NCI-H524 treated with DMSO at 0.1 percent for 48 hours (cell line): ENCODE measurements at regions not wholly inside any gene's neighbourhood (a gene's known extent, or its start where the extent isn't known, plus 50 kb on each side); places are given as distances from the start of the nearest gene placed in this dataset.

Experiments used
- DNase-seq: peaks from one replicate; lab custom pipeline; 2025; lab: John Stamatoyannopoulos, UW

- no peak for DNase-seq
Observed at GRCh38 chr2:19035238-19035637, 323.2 kb downstream of the OSR1 start.

GRCh38 chr2:19033240-19033639, 325.2 kb downstream of the OSR1 start:
- DNase-seq, result no peak

- no peak for DNase-seq
Observed at GRCh38 chr2:19031642-19032041, 326.8 kb downstream of the OSR1 start.

- DNase-seq, result no peak
Observed at GRCh38 chr2:19029655-19030054, 328.8 kb downstream of the OSR1 start.

- no peak for DNase-seq
Observed at GRCh38 chr2:19028587-19029375, 329.6 kb downstream of the OSR1 start.

- no peak for DNase-seq
Observed at GRCh38 chr2:19027626-19028025, 330.8 kb downstream of the OSR1 start.

- DNase-seq, result no peak
Observed at GRCh38 chr2:19026261-19026660, 332.2 kb downstream of the OSR1 start.

GRCh38 chr2:19022334-19022733, 336.1 kb downstream of the OSR1 start:
- no peak for DNase-seq

GRCh38 chr2:19021721-19022120, 336.7 kb downstream of the OSR1 start:
- no peak for DNase-seq

- no peak for DNase-seq
Observed at GRCh38 chr2:19021100-19021476, 337.3 kb downstream of the OSR1 start.

- DNase-seq, result no peak
Observed at GRCh38 chr2:19020144-19021099, 338.0 kb downstream of the OSR1 start.

GRCh38 chr2:19009510-19009909, 348.9 kb downstream of the OSR1 start:
- no peak for DNase-seq

GRCh38 chr2:19003554-19003953, 354.9 kb downstream of the OSR1 start:
- DNase-seq, result no peak

- DNase-seq, result no peak
Observed at GRCh38 chr2:19000776-19001175, 357.6 kb downstream of the OSR1 start.

GRCh38 chr2:18999198-18999597, 359.2 kb downstream of the OSR1 start:
- DNase-seq, result no peak

GRCh38 chr2:18998491-18998890, 359.9 kb downstream of the OSR1 start:
- no peak for DNase-seq

- no peak for DNase-seq
Observed at GRCh38 chr2:18993756-18994338, 364.6 kb downstream of the OSR1 start.

GRCh38 chr2:18991177-18992168, 366.9 kb downstream of the OSR1 start:
- DNase-seq, result peak; percentile 98

- DNase-seq, result no peak
Observed at GRCh38 chr2:18988631-18989232, 369.7 kb downstream of the OSR1 start.

GRCh38 chr2:18987592-18988073, 370.8 kb downstream of the OSR1 start:
- no peak for DNase-seq

GRCh38 chr2:18987016-18987415, 371.4 kb downstream of the OSR1 start:
- no peak for DNase-seq
